Testis (tissue), 2 donors: ENCODE measurements at regions not wholly inside any gene's neighbourhood (a gene's known extent, or its start where the extent isn't known, plus 50 kb on each side); places are given as distances from the start of the nearest gene placed in this dataset.

Experiments
- DNase-seq: peaks from one replicate; pipeline ENCODE4 v3.0.0-alpha.2; 2019
- H3K27ac ChIP-seq, 2 donors: fragments of 200-600 bp; sonication (generic); one replicate each; pipeline ENCODE4 v1.5.1; 2019
- H3K27me3 ChIP-seq: fragments of 200-600 bp; sonication (generic); one replicate; pipeline ENCODE4 v1.5.1; 2019
- H3K36me3 ChIP-seq: fragments of 200-600 bp; sonication (generic); one replicate; pipeline ENCODE4 v1.5.1; 2017; ENCODE audit warnings: low read depth; ENCODE audit errors: missing control alignments
- H3K4me1 ChIP-seq: fragments of 200-600 bp; sonication (generic); one replicate; pipeline ENCODE4 v1.5.1; 2019
- H3K4me3 ChIP-seq, 2 donors: fragments of 200-600 bp; sonication (generic); one replicate each; pipeline ENCODE4 v1.5.1; 2017 to 2019
- H3K9me3 ChIP-seq: fragments of 200-600 bp; sonication (generic); one replicate; pipeline ENCODE4 v1.5.1; 2017
- POLR2A ChIP-seq: fragments of 450-650 bp; IDR thresholded peaks from one replicate; pipeline ENCODE4 v1.6.1; 2017; ENCODE audit warnings: antibody characterized with exemption, mild to moderate bottlenecking, moderate library complexity
- WGBS, 2 donors: methylation state at CpG; one replicate each; pipeline ENCODE4 v1.1.5; 2018; 5-methylcytosine and 5-hydroxymethylcytosine counted together
- intact Hi-C: fragments of 100-400 bp; cut with DNase I; formaldehyde crosslinking; loops from one replicate; pipeline ENCODE4 v1.15.1; 2023; ENCODE audit warnings: low total_unique reads
- TF ChIP-seq, protein P1 (sequence below), 3 experiments: fragments of 450-650 bp in 2 of 3; fragments of 200-600 bp in 1 of 3; sonication (generic) in 1 of 3; IDR thresholded peaks; one replicate each; pipeline ENCODE4 v1.5.1; 2016 to 2019; ENCODE audit warnings: antibody characterized with exemption in 3 of 3, mild to moderate bottlenecking in 2 of 3, moderate library complexity in 1 of 3

DNA sequence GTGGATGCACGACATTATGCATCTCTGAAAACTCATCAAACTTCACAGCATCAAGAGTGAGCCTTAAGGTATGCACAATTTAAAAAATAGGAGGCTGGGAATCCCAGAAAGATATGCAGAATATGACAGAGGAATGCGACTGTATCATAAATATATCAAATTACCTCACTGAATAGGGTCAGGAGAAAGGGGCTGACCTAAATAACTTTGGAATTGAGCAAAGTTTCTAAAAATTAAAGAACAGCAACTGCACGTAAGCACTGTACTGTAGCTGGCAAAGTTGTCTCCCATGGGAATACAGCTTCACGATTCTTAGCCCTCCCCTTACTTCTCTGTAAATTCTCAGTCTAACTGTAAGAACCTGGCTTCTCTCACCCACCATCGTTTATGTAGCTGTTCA is 397.4 kb upstream of the ZFP42 start:
- TF ChIP-seq, protein P1, sequence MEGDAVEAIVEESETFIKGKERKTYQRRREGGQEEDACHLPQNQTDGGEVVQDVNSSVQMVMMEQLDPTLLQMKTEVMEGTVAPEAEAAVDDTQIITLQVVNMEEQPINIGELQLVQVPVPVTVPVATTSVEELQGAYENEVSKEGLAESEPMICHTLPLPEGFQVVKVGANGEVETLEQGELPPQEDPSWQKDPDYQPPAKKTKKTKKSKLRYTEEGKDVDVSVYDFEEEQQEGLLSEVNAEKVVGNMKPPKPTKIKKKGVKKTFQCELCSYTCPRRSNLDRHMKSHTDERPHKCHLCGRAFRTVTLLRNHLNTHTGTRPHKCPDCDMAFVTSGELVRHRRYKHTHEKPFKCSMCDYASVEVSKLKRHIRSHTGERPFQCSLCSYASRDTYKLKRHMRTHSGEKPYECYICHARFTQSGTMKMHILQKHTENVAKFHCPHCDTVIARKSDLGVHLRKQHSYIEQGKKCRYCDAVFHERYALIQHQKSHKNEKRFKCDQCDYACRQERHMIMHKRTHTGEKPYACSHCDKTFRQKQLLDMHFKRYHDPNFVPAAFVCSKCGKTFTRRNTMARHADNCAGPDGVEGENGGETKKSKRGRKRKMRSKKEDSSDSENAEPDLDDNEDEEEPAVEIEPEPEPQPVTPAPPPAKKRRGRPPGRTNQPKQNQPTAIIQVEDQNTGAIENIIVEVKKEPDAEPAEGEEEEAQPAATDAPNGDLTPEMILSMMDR (IDR thresholded peaks at IDR 0.05) = no peak
- no peak for TF ChIP-seq POLR2A
- no peaks in the 10 kb centered on the region for H3K4me1 ChIP-seq
- DNase-seq = no peak
- intact Hi-C loops = no loop called here
- no peaks in the 10 kb centered on the region for H3K9me3 ChIP-seq
- no peak overlapping the region for H3K4me3 ChIP-seq
- no peaks in the 10 kb centered on the region for H3K27me3 ChIP-seq
- WGBS, 2 donors = 54 to 60% methylated on average over 5 of the region's 5 CpGs
- no peaks in the 10 kb centered on the region for H3K36me3 ChIP-seq
- H3K27ac ChIP-seq = no peak overlapping the region

DNA sequence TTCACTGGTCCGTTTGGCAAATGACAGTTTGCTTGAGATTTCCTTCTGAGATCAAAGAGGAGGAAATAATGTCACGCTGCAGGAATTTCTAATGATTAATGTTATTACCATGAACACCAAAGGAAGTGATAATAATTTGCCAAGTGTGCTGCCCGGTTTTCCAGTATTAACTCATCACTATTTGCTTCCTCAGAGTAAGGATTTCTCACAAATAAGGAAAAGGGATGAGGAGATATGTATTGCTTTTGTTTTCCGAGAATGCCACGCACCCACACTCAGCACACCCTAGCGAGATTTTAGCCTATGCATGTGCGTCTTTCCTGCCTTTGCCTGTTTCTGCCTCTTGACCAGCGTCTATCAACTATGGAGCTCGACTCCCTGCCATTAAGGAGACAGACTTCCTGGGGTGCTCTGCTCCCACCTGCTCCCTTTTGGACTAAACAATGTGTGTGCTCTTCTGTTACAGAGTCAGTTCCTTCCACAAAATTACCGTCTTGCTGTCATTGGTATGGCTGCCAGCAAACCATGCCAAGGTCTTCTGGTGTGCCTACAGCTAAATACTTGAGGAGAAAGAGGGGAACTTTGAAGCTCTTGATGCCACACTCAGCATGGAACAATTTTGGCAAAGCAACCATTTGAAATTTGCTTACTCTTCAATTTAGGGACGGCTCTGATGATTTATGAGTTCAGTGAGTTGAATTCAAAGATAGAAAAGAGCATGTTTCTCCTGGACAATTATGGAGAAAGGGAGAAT is 393.1 kb upstream of the ZFP42 start:
- WGBS, 2 donors = 69 to 72% methylated on average over 11 of the region's 11 CpGs
- TF ChIP-seq, protein P1 (IDR thresholded peaks at IDR 0.05) = no peak
- TF ChIP-seq POLR2A = no peak
- Histone ChIP-seq H3K4me3 (no peak overlapping the region), H3K9me3 (no peaks in the 10 kb centered on the region), H3K36me3 (no peaks in the 10 kb centered on the region), H3K27ac (no peak overlapping the region), H3K27me3 (no peaks in the 10 kb centered on the region), H3K4me1 (no peaks in the 10 kb centered on the region)
- DNase-seq = no peak
- intact Hi-C loops = no loop called here

DNA sequence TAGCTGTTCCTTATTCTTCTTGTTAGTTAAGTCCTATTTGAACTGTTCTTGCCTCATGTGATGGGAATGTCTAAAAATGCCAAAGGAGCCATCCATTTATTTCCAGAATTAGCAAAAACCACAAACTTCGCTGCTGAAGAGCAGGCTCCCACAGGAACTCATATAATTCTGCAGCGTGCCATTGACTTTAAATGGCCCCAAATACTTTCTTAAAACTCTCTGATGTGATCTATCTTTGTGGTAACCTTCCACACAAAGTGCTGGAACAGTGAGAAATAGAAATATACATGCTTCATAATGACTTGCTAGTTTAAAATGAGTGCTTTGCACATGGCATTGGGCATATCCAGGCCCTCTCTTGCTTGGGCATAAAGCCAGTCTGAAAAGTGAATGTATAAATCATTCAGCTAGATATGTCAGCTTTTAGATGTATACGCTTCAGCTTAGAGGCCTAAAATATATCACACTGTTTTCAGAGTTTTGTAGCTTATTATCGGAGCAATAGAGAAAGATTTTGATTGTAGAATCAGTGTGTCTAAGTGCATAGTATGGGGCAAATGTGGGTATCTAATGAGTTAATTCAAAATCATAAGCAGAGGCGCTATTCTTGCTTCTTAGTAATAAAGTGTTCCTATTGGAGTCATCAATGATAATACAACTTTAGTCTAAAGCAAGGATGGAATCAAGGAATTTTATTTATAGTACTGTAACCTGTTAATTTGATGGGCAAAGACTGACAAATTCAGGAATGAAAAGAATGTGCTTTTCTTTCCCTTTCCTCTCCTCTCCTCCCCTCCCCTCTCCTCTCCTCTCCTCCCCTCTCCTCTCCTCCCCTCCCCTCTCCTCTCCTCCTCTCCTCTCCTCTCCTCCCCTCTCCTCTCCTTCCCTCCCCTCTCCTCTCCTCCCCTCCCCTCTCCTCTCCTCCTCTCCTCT is 392.2 kb upstream of the ZFP42 start:
- WGBS, 2 donors = 76 to 80% methylated on average over 5 of the region's 5 CpGs
- Histone ChIP-seq H3K4me3 (no peak overlapping the region), H3K4me1 (no peaks in the 10 kb centered on the region), H3K27ac (no peak overlapping the region), H3K36me3 (no peaks in the 10 kb centered on the region), H3K9me3 (no peaks in the 10 kb centered on the region), H3K27me3 (no peaks in the 10 kb centered on the region)
- TF ChIP-seq POLR2A = no peak
- TF ChIP-seq, protein P1 (IDR thresholded peaks at IDR 0.05) = no peak
- intact Hi-C loops = no loop called here
- no peak for DNase-seq

DNA sequence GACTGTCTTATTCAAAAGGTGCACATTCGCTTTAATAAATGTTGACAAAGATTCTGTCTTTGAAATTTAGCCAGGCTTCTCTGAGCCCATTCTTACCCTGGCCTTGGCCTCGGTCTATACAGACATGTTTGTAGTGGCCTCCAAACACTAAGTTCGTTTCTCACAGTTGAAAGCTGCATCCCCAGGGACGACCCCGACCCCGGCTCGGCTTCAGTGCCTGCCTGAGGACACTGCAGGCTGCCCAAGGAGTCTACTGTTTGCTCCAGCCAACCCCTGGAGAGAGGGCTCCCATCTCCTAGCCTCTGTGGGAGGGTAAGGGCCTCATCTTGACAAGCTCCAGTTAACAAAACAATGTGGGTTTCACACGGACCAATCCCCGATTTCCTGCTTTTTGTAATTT is 390.6 kb upstream of the ZFP42 start:
- Histone ChIP-seq H3K27me3 (no peaks in the 10 kb centered on the region), H3K27ac (no peak overlapping the region), H3K4me1 (no peaks in the 10 kb centered on the region), H3K36me3 (no peaks in the 10 kb centered on the region), H3K9me3 (no peaks in the 10 kb centered on the region), H3K4me3 (no peak overlapping the region)
- TF ChIP-seq, protein P1 (IDR thresholded peaks at IDR 0.05) = no peak
- 42 to 63% methylated on average over 9 of the region's 9 CpGs for WGBS, 2 donors
- intact Hi-C loops = no loop called here
- no peak for DNase-seq
